HepG2 (cell line): ENCODE measurements at regions not wholly inside any gene's neighbourhood (a gene's known extent, or its start where the extent isn't known, plus 50 kb on each side); places are given as distances from the start of the nearest gene placed in this dataset.

Experiments used
- ATAC-seq: fragments of 200-7000 bp; cut with Tn5 transposase; 3 replicates; pipeline ENCODE4 v1.9.1; 2020; ENCODE audit warnings: mild to moderate bottlenecking, moderate library complexity
- BruUV-seq: library from RNA; stranded (reverse); fragments of 400-500 nt; replicated peaks from 2 replicates; lab custom pipeline; 2021; lab: Mats Ljungman, UMichigan
- CTCF ChIA-PET: fragments of 300-600 bp; formaldehyde crosslinking; extraction: SDS; loops from one replicate; lab custom pipeline; 2021; ENCODE audit warnings: low total read pairs, inconsistent platforms, low intra/inter-chr PET ratio; lab: Yijun Ruan, JAX
- POLR2A ChIA-PET: fragments of 350-600 bp; sonication (Branson Sonifier 250); formaldehyde crosslinking; loops from one replicate; lab custom pipeline; 2020; ENCODE audit warnings: antibody characterized with exemption, inconsistent platforms; lab: Yijun Ruan, JAX
- DNase-seq: peaks from one replicate; pipeline ENCODE4 v3.0.0-alpha.2; 2015; ENCODE audit warnings: low spot score
- FAIRE-seq: peaks from 3 replicates; lab custom pipeline; 2011; peaks lifted over from hg19 to GRCh38; lab: Jason Lieb, UNC
- H2AFZ ChIP-seq: one replicate; pipeline ENCODE4 v1.6.1; 2011; ENCODE audit warnings: low read length, inconsistent platforms
- H3K27ac ChIP-seq: fragments of 300-600 bp; 3 replicates; pipeline ENCODE4 v1.8.0; 2011; ENCODE audit warnings: mixed run types, mild to moderate bottlenecking, mixed read lengths, low read length, inconsistent platforms; ENCODE audit not compliant: insufficient read depth; ENCODE audit errors: extremely low read length
- H3K27me3 ChIP-seq, 2 experiments: fragments of 200-600 bp in 1 of 2; 2 replicates in 1 of 2; 3 replicates in 1 of 2; pipeline versions ENCODE4 v1.6.0 to v1.8.0; 2011; ENCODE audit warnings: low read length in 2 of 2, mild to moderate bottlenecking in 2 of 2, moderate library complexity in 2 of 2, inconsistent platforms in 1 of 2; ENCODE audit not compliant: insufficient read depth in 2 of 2, control insufficient read depth in 1 of 2
- H3K36me3 ChIP-seq, 2 experiments: fragments of 200-600 bp in 1 of 2; replicated peaks in 1 of 2; 2 replicates in 1 of 2; 3 replicates in 1 of 2; pipeline versions ENCODE4 v1.5.1 to v1.8.0; 2011; ENCODE audit warnings: low read length in 2 of 2, inconsistent platforms in 1 of 2; ENCODE audit not compliant: insufficient read depth in 2 of 2, control insufficient read depth in 1 of 2
- H3K4me1 ChIP-seq: 2 replicates; pipeline ENCODE4 v1.5.1; 2012; ENCODE audit warnings: low read length, inconsistent platforms; ENCODE audit not compliant: insufficient read depth
- H3K4me2 ChIP-seq: 2 replicates; pipeline ENCODE4 v1.6.0; 2011; ENCODE audit warnings: low read depth, low read length, inconsistent platforms
- H3K4me3 ChIP-seq, 3 experiments: fragments of 200-600 bp in 1 of 3; sonication (generic), shearing (Covaris generic) in 1 of 3; replicated peaks in 1 of 3; 2 replicates each; pipeline ENCODE4 v1.5.1; 2011 to 2016; ENCODE audit warnings: low read length in 3 of 3, inconsistent platforms in 2 of 3, low read depth in 2 of 3, mild to moderate bottlenecking in 2 of 3, control low read depth in 1 of 3, mixed read lengths in 1 of 3; ENCODE audit not compliant: insufficient read depth in 1 of 3
- H3K79me2 ChIP-seq: one replicate; pipeline ENCODE4 v1.6.1; 2011; ENCODE audit warnings: low read length, inconsistent platforms; ENCODE audit not compliant: insufficient read depth
- H3K9ac ChIP-seq: 2 replicates; pipeline ENCODE4 v1.6.0; 2011; ENCODE audit warnings: mild to moderate bottlenecking, low read depth, low read length, inconsistent platforms; ENCODE audit not compliant: insufficient read depth
- H3K9me3 ChIP-seq: 2 replicates; pipeline ENCODE4 v1.5.1; 2012; ENCODE audit warnings: mild to moderate bottlenecking, low read length
- H4K20me1 ChIP-seq: 2 replicates; pipeline ENCODE4 v1.6.0; 2011; ENCODE audit warnings: inconsistent platforms, mild to moderate bottlenecking, low read length, moderate library complexity; ENCODE audit not compliant: insufficient read depth
- CREB1 ChIP-seq, 2 experiments: fragments of 450-650 bp in 1 of 2; IDR thresholded peaks; 2 replicates each; pipeline ENCODE4 v1.6.1; 2016 to 2017; ENCODE audit warnings: control low read depth in 1 of 2, mild to moderate bottlenecking in 1 of 2, missing compliant biosample characterization in 1 of 2, missing genetic modification characterization in 1 of 2
- CSRNP1 ChIP-seq: sonication (generic); formaldehyde crosslinking; IDR thresholded peaks from 2 replicates; pipeline ENCODE4 v1.8.1; 2023; ENCODE audit warnings: mild to moderate bottlenecking, missing genetic modification reagents
- ESRRA ChIP-seq: sonication (generic); formaldehyde crosslinking; IDR thresholded peaks from 2 replicates; pipeline ENCODE4 v1.5.1; 2020; ENCODE audit warnings: mild to moderate bottlenecking, low read depth, missing genetic modification reagents
- GATAD2A ChIP-seq: IDR thresholded peaks from 2 replicates; pipeline ENCODE4 v1.6.1; 2016
- MAFF ChIP-seq: IDR thresholded peaks from 2 replicates; pipeline ENCODE4 v1.6.1; 2011; ENCODE audit warnings: low read depth, low read length, improper control_type of control experiment
- MED1 ChIP-seq: sonication (generic); formaldehyde crosslinking; IDR thresholded peaks from 2 replicates; pipeline ENCODE4 v1.4.0; 2020; ENCODE audit warnings: missing genetic modification reagents
- NCOA2 ChIP-seq: sonication (generic); formaldehyde crosslinking; IDR thresholded peaks from 2 replicates; pipeline ENCODE4 v1.8.0; 2022; ENCODE audit warnings: inconsistent platforms
- PREB ChIP-seq: sonication (generic); formaldehyde crosslinking; IDR thresholded peaks from 2 replicates; pipeline ENCODE4 v1.4.0; 2020; ENCODE audit warnings: missing genetic modification reagents
- SIN3A ChIP-seq: IDR thresholded peaks from 2 replicates; pipeline ENCODE4 v1.6.1; 2011; ENCODE audit warnings: low read depth, mild to moderate bottlenecking, control low read depth, low read length, borderline replicate concordance
- SNAPC2 ChIP-seq: sonication (generic); formaldehyde crosslinking; IDR thresholded peaks from 2 replicates; pipeline ENCODE4 v1.8.1; 2022; ENCODE audit warnings: mild to moderate bottlenecking, missing genetic modification reagents
- SNAPC4 ChIP-seq: sonication (generic); formaldehyde crosslinking; IDR thresholded peaks from 2 replicates; pipeline ENCODE4 v1.4.0; 2020; ENCODE audit warnings: mild to moderate bottlenecking, missing genetic modification reagents
- TMF1 ChIP-seq: sonication (generic); formaldehyde crosslinking; IDR thresholded peaks from 2 replicates; pipeline ENCODE4 v1.8.1; 2022; ENCODE audit warnings: low read depth, missing genetic modification reagents
- ZNF34 ChIP-seq: sonication (generic); formaldehyde crosslinking; IDR thresholded peaks from 2 replicates; pipeline ENCODE4 v1.4.0; 2020; ENCODE audit warnings: mild to moderate bottlenecking, missing genetic modification reagents, borderline replicate concordance
- ZNF616 ChIP-seq: sonication (generic); formaldehyde crosslinking; IDR thresholded peaks from 2 replicates; pipeline ENCODE4 v1.5.0; 2020; ENCODE audit warnings: low read depth, mild to moderate bottlenecking, missing genetic modification reagents
- ZNF790 ChIP-seq: sonication (generic); formaldehyde crosslinking; IDR thresholded peaks from 2 replicates; pipeline ENCODE4 v1.8.0; 2022; ENCODE audit warnings: missing genetic modification reagents, mild to moderate bottlenecking, borderline replicate concordance
- WGBS: methylation state at CpG from one replicate; pipeline ENCODE4 v1.1.6; 2017; ENCODE audit warnings: low lambda C conversion rate; 5-methylcytosine and 5-hydroxymethylcytosine counted together
- in situ Hi-C: cut with HindIII; loops from 2 replicates; pipeline ENCODE4 v1.10.0; 2017; ENCODE audit warnings: low pct_unique_long_range_greater_than_20kb; ENCODE audit not compliant: extremely low pct_ligation_motif_present
- intact Hi-C: fragments of 100-400 bp; cut with micrococcal nuclease; formaldehyde crosslinking; loops from one replicate; pipeline ENCODE4 v1.10.0; 2022; ENCODE audit not compliant: unreplicated experiment

GRCh38 chr4:129738175-129738574 lies 642.2 kb downstream of the C4orf33 start (continued):
- TF ChIP-seq SNAPC4 (CRISPR knock-in tag) (no peak), TMF1 (CRISPR knock-in tag) (no peak), ESRRA (CRISPR knock-in tag) (no peak), MAFF (no peak)

- H3K4me3 ChIP-seq = no peak overlapping the region
- POLR2A ChIA-PET = no interaction called here
- 30% methylated on average over 2 of the region's 2 CpGs for WGBS
- in situ Hi-C loops = no loop called here
- no peaks in the 10 kb centered on the region for H3K79me2 ChIP-seq
- no peaks in the 10 kb centered on the region for H3K36me3 ChIP-seq
- H3K9ac ChIP-seq = no peak overlapping the region
- no peak for ATAC-seq
- H2AFZ ChIP-seq = no peak overlapping the region
- CTCF ChIA-PET = no interaction called here
- no peaks in the 10 kb centered on the region for H3K9me3 ChIP-seq
- intact Hi-C loops = no loop called here
- no peaks in the 10 kb centered on the region for H3K4me1 ChIP-seq
- H3K4me2 ChIP-seq = no peak overlapping the region
- FAIRE-seq = no peak
- TF ChIP-seq CSRNP1 (no peak), ZNF34 (CRISPR knock-in tag) (no peak), ZNF790 (CRISPR knock-in tag) (no peak), CREB1 (IDR thresholded peaks at IDR 0.05) (no peak), CREB1 (CRISPR knock-in tag; IDR thresholded peaks at IDR 0.05) (no peak), ZNF616 (CRISPR knock-in tag) (no peak), SNAPC2 (CRISPR knock-in tag) (no peak), SIN3A (no peak), NCOA2 (CRISPR knock-in tag) (no peak), MED1 (CRISPR knock-in tag) (no peak), GATAD2A (CRISPR knock-in tag) (no peak), PREB (CRISPR knock-in tag) (no peak)
- TF ChIP-seq, all 625 proteins: peak for 0
- H4K20me1 ChIP-seq = no peaks in the 10 kb centered on the region
- no peak for DNase-seq
- H3K27me3 ChIP-seq = no peaks in the 10 kb centered on the region
- H3K27ac ChIP-seq = no peak overlapping the region
- BruUV-seq = no TSS peak
Measured at GRCh38 chr4:129747756-129748155, 651.8 kb downstream of the C4orf33 start.
